HL-60 (cell line): ENCODE measurements at regions not wholly inside any gene's neighbourhood (a gene's known extent, or its start where the extent isn't known, plus 50 kb on each side); places are given as distances from the start of the nearest gene placed in this dataset.

Experiments used
- DNase-seq, 2 experiments: peaks; one replicate each; pipeline ENCODE4 v3.0.0-alpha.2; 2010 to 2020; ENCODE audit warnings: low read depth in 1 of 2, low spot score in 1 of 2
- H3K27ac ChIP-seq: fragments of 250-450 bp; sonication (Bioruptor Pico); replicated peaks from 2 replicates; pipeline ENCODE4 v1.5.1; 2020; ENCODE audit warnings: mild to moderate bottlenecking, moderate library complexity
- H3K27me3 ChIP-seq: fragments of 250-450 bp; sonication (Bioruptor Pico); 2 replicates; pipeline ENCODE4 v1.5.1; 2021; ENCODE audit warnings: mild to moderate bottlenecking, moderate library complexity; ENCODE audit not compliant: insufficient read depth, poor library complexity, severe bottlenecking
- H3K4me3 ChIP-seq: replicated peaks from 2 replicates; pipeline ENCODE4 v1.5.1; 2011; ENCODE audit warnings: mild to moderate bottlenecking, control low read depth, low read length; ENCODE audit not compliant: insufficient read depth
- GABPA ChIP-seq: IDR thresholded peaks from 2 replicates; pipeline ENCODE4 v1.6.1; 2012; ENCODE audit warnings: low read depth
- POLR2AphosphoS5 ChIP-seq: IDR thresholded peaks from 2 replicates; pipeline ENCODE4 v1.6.1; 2012; ENCODE audit warnings: low read depth
- SPI1 ChIP-seq: IDR thresholded peaks from 2 replicates; pipeline ENCODE4 v1.6.1; 2012; ENCODE audit warnings: low read depth, mild to moderate bottlenecking, borderline replicate concordance
- TF ChIP-seq, protein P1 (sequence below): IDR thresholded peaks from one replicate; pipeline ENCODE4 v1.5.1; 2011; ENCODE audit warnings: low read length, control low read depth, inconsistent platforms; ENCODE audit not compliant: insufficient read depth
- TF ChIP-seq, protein P2 (sequence below): IDR thresholded peaks from 2 replicates; pipeline ENCODE4 v1.6.1; 2012; ENCODE audit warnings: low read depth; ENCODE audit not compliant: insufficient replicate concordance

DNA sequence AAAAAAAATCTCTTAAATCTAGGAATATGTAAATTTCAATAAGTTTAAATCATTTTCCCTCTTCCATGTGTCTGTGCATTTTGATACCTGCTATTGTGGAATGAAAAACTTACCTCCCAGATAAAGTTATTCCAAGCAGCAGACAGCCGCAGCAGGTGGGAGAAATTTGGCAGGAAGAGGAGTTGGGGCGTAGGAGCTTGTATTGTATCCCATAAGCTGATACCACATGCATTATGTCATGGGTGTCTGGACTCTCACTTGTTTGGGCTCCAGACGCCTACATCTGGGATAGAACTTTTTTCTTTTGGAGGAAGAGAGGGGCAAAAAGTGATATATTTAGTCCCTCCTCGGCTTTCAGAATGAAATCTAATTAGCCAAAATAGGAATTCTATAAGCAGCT is 59.3 kb upstream of the TCF4 start:
- no peak for DNase-seq
- TF ChIP-seq POLR2AphosphoS5 = no peak
- TF ChIP-seq, protein P1, sequence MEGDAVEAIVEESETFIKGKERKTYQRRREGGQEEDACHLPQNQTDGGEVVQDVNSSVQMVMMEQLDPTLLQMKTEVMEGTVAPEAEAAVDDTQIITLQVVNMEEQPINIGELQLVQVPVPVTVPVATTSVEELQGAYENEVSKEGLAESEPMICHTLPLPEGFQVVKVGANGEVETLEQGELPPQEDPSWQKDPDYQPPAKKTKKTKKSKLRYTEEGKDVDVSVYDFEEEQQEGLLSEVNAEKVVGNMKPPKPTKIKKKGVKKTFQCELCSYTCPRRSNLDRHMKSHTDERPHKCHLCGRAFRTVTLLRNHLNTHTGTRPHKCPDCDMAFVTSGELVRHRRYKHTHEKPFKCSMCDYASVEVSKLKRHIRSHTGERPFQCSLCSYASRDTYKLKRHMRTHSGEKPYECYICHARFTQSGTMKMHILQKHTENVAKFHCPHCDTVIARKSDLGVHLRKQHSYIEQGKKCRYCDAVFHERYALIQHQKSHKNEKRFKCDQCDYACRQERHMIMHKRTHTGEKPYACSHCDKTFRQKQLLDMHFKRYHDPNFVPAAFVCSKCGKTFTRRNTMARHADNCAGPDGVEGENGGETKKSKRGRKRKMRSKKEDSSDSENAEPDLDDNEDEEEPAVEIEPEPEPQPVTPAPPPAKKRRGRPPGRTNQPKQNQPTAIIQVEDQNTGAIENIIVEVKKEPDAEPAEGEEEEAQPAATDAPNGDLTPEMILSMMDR = no peak
- no peak for TF ChIP-seq SPI1
- TF ChIP-seq, protein P2, sequence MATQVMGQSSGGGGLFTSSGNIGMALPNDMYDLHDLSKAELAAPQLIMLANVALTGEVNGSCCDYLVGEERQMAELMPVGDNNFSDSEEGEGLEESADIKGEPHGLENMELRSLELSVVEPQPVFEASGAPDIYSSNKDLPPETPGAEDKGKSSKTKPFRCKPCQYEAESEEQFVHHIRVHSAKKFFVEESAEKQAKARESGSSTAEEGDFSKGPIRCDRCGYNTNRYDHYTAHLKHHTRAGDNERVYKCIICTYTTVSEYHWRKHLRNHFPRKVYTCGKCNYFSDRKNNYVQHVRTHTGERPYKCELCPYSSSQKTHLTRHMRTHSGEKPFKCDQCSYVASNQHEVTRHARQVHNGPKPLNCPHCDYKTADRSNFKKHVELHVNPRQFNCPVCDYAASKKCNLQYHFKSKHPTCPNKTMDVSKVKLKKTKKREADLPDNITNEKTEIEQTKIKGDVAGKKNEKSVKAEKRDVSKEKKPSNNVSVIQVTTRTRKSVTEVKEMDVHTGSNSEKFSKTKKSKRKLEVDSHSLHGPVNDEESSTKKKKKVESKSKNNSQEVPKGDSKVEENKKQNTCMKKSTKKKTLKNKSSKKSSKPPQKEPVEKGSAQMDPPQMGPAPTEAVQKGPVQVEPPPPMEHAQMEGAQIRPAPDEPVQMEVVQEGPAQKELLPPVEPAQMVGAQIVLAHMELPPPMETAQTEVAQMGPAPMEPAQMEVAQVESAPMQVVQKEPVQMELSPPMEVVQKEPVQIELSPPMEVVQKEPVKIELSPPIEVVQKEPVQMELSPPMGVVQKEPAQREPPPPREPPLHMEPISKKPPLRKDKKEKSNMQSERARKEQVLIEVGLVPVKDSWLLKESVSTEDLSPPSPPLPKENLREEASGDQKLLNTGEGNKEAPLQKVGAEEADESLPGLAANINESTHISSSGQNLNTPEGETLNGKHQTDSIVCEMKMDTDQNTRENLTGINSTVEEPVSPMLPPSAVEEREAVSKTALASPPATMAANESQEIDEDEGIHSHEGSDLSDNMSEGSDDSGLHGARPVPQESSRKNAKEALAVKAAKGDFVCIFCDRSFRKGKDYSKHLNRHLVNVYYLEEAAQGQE = no peak
- TF ChIP-seq GABPA = no peak
- H3K27me3 ChIP-seq = no peaks in the 10 kb centered on the region
- no peak overlapping the region for H3K4me3 ChIP-seq
- no peak overlapping the region for H3K27ac ChIP-seq

DNA sequence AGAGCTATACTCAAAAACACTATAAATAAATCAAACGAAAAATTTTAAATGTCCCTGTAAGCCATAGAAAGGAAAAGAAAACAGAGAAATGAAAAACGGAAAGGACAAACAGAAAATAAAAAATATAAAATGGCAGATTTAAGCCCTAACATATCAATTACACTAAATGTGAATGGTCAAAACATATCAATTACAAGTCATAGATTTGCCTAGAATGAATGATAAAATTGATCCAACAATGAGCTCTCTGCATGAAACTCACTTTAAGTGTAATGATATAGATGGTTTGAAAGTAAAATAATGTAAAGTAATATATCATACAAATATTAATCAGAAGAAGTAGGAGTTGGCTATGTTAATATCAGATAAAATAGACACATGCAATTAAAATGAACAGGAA is 54.2 kb upstream of the TCF4 start:
- H3K27me3 ChIP-seq = no peaks in the 10 kb centered on the region
- TF ChIP-seq SPI1 (no peak), POLR2AphosphoS5 (no peak)
- TF ChIP-seq, protein P1 = no peak
- H3K4me3 ChIP-seq = no peak overlapping the region
- H3K27ac ChIP-seq = no peak overlapping the region
- DNase-seq = no peak

DNA sequence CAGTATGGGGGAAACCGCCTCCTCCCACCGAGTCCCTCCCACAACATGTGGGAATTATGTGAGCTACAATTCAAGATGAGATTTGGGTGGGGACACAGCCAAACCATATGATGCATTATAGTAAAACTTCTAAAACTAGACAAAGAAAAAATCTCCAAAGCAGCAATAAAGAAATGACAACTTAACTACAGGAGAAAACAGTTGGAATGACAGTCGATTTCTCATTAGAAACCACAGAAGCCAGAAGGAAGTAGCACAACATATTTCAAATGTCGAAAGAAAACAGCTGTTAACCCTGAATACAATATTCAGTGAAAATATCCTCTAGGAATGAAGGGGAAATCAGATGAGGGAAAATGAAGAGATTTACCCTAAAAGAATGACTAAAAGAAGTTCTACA is 53.5 kb upstream of the TCF4 start:
- no peak overlapping the region for H3K4me3 ChIP-seq
- DNase-seq = no peak
- no peaks in the 10 kb centered on the region for H3K27me3 ChIP-seq
- TF ChIP-seq, protein P2 = no peak
- TF ChIP-seq GABPA (no peak), POLR2AphosphoS5 (no peak), SPI1 (no peak)
- TF ChIP-seq, protein P1 = no peak
- no peak overlapping the region for H3K27ac ChIP-seq
